HG03025 (cell line): ENCODE measurements at regions not wholly inside any gene's neighbourhood (a gene's known extent, or its start where the extent isn't known, plus 50 kb on each side); places are given as distances from the start of the nearest gene placed in this dataset.

Source experiments
- ATAC-seq: cut with Tn5 transposase; IDR thresholded peaks from one replicate; pipeline ENCODE4 v1.9.1; 2021; ENCODE audit warnings: mild to moderate bottlenecking, moderate library complexity; ENCODE audit not compliant: unreplicated experiment, low FRiP score

DNA sequence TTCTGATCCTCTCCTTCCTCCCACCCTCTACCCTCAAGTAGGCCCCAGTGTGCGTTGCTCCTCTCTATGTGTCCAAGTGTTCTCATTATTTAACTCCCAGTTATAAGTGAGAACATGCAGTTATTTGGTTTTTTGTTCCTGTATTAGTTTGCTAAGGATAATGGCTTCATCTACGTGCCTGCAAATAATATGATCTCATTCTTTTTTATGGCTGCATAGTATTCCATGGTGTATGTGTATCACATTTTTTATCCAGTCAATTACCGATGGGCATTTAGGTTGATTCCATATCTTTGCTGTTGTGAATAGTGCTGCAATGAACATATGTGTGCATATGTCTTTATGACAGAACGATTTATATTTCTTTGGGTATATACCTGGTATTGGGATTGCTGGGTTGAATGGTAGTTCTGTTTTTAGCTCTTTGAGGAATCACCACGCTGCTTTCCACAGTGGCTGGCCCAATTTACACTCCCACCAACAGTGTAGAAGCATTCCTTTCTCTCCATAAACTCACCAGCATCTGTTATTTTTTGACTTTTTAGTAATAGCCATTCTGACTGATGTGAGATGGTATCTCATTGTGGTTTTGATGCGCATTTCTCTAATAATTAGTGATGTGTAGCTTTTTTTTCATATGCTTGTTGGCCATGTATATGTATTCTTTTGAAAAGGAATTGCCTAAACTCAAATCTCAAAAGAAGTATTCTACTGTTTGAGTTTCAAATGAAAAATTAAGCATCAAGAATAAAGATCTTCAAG lies 116.9 kb downstream of the ETS2 start:
- no peak for ATAC-seq

DNA sequence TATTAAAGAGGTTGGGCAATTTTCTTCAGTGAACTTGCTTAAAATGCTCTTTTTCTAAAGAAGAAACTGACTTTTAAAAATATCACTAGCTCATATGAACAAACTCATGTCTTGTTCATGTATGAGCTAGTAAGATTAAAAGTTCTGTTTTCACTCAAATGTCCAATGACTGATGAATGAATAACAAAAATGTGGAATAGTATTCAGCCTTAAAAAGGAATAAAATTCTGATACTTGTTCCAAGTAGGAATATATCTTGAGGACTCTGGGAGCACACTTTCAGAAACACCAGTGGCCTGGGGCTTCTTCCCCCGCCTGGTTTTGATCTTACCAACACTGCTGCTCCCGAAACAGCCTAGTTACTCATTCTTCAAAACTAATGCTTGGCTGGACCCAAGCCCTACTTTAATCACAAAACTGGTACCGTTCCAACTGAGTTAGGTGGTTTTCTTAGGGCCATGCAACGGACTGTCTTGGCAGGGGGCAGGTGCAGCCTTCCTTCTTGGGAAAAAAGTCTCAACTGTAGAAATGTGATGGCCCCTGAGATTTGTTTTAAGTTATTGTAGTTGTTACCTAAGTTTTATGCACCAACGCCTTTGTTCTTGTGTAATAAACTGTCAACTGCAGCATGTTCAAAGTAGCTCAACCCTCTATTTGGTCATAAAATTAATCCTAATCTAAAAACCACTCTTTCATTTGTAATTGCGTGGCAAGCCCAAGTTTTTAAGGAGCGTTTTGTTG lies 116.0 kb downstream of the ETS2 start:
- no peak for ATAC-seq

DNA sequence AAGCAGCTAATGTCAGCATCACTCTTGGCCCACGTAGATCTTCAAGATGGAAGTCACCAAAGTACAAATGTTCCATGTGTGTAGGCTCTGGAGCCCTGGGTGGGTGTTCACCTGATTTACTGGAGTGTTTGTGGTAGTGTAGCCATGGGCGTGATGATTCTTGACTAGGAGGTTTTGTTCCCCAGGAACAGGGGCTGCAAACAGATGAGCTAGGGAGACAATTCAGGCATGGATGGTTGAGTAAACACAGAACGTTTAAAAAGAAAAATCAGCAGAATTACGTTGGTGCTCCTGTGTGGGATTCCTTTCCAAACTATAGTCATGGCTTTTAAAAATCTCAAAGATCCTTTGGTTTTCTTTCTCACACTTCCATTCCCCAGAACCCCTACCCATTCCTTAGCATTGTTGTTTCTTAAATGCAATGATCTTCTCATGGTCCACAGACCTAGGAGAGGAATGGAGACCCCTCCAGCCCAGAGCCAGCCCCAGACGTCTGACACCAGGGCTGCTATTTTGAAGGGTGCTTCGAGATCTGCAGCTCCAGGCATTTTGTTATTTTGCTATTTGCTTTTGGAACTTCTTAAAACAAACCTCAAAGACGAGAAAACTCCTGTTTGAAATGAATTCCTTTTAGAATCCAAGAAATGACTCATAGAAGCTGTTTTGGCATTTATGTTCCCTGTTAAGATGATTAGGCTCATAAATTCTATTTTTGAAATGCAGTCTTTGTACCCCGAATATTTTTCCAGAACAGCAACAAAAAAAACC lies 115.1 kb downstream of the ETS2 start:
- ATAC-seq, result no peak

DNA sequence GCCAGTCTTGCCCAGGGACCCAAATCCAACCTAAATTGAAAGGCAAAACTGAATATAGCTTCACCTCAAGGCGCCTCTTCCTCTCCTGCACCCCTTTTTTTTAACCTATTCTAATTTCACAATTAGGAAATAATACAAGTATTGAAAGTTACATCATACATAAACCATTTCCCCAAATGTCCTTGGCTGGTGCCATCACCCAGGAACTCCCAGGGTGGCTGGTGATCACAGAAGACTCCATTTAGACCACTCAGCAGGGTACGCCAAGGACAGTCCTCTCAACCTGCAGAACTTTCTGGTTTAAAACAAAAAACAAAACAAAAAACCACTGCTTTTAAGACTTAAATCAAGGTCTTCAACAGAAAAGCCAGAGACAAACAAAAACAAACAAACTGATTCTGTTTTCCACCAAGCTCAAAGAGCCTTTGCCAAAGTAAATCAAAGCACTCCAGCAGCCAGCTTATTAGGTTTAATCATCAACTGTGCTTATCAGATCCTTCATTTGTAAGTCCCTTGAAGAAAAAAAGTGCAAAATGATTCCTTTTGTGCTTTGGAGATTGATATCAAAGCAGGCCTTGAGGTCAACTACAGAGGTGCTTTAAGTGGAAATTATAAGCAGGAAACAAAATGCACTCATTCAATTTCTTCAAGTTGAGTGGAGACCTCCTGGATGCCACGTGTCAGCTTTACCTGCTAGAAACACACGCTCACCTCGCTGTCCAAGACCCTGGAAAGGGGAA lies 113.0 kb downstream of the ETS2 start:
- no peak for ATAC-seq

DNA sequence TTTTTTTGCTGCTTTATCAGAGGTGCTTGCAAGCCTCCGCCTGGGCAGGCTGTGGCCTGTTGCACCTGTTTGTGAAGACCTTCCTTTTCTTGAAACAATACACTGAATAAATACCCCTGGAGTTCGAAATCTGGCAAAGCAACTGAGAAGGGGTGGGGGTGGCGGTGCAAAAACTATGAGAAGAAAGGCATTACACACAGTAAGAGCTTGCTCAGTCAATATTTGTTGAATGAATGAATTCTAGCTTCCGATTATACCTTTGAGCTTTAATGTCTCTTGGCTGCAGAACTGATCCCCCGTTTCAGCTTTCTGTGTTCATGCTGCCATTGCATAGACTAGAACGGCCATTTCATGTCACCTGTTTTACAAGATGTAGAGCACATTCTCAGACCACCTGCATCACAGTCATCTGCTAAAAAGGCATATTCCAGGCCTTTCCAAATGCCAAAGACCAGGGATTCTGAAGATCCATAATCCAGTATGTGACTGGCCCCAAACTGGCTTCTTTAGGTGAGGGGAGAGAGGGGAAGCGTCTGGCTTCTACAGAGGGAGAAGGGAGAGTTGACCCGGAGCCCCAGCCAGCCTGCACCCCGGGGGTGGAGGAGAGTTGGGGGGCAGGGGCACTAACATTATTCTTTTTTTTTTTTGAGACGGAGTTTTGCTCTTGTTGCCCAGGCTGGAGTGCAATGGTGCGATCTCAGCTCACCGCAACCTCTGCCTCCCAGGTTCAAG lies 111.5 kb downstream of the ETS2 start:
- ATAC-seq, result no peak

DNA sequence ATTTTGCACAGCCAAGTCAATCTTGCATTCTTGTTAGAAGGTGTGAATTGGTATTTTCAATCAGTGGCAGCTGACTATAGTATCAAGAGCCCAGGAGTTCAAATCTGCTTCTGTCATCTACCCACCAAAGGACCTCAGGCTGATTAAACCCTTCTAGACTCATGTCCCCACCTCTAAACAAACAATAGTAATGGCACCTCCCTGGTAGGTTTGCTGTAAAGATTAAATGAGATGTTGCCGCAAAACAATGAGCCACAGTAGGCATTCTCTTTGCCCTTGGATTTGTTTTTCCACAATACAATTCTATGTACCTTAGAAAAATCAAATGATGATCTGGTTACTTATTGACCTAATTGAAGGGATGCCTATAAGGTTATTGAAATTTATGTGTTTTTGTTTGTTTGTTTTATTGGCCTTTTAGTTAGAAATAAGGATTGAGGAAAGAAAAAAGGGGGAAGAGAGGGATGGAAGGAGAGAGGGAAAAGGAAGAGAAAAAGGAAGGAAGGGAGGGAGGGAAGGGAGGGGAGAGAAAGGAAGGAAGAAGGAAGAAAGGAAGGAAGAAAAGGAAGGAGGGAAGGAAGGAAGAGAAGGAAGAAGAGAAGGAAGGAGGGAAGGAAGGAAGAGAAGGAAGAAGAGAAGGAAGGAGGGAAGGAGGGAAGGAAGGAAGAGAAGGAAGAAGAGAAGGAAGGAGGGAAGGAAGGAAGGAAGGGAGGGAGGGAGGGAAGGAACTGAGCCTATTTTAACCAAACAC lies 110.7 kb downstream of the ETS2 start:
- no peak for ATAC-seq

DNA sequence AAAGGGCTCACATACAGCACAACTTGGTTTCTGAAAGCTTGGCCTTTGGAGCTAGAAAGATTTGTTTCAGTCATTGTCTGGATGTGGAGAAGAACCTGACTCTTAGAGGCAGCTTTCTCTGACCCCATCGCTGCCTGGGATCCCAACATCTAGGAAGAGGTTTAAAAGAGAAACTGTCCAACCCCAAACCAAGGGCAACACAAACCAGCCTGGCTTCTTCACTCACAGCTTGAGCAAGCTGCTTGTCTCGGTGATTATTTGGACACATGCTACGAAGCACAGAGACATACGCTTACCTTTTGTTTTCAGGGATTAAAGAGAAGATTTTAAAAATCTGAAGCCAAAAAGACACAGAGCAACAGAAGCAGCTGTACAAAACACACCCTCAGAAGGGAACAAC lies 109.8 kb downstream of the ETS2 start:
- no peak for ATAC-seq

DNA sequence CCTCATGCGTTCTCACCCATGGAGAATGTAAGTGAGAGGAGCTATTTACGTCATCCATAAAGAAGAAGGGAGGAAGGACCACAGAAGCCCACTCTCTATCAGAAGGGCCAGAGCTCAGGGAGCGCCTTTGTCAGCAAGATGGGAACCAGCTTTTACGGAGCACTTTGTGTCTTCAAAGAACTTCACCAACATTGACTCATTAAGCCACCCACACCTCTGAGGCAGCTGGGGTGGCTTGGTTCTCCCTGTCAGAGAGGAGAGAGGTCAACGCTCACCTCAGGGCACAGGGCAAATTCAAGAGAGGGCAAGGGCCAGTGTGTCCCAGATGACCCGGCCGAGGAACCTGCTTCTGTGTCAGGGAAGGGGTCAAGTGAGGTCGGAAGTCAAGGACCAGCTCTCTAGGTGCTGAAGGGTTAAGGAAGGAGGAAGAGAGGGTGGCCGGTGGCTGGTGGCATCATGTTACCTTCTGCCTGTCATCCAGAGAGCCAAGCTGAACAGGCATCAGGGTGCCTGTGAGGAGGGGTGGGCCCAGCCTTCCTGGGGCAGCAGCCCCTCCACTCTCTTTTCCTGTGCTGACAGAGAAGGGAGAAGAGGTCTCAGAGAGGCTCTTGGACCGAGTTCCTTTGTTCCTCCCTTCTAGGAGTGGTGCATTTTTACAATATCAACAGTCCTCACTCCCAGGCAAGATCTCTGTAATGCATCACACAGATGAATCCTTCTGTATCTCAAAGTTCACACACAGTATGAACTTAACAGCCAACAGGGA lies 109.0 kb downstream of the ETS2 start:
- ATAC-seq, result no peak

DNA sequence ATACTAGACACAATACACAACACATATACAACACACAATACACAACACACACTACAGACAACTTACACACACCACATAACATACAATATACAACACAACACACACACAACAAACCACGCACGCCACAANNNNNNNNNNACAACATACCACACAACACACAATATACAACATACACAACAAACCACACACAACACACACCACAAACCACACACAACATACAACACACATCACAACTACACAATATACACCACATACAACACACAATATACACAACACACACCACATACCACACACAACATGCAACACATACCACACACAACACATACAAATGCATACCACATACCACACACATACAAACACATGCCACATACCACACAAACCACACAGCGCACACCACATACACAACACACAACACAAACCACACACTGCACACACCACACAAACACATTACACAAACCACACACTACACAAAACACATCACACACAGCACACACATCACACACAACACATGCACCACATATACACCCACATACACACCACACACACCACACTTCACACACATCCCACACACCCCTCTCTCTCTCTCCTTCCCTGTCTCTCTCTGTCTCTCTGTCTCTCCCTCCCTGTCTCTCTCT lies 108.3 kb downstream of the ETS2 start:
- no peak for ATAC-seq

DNA sequence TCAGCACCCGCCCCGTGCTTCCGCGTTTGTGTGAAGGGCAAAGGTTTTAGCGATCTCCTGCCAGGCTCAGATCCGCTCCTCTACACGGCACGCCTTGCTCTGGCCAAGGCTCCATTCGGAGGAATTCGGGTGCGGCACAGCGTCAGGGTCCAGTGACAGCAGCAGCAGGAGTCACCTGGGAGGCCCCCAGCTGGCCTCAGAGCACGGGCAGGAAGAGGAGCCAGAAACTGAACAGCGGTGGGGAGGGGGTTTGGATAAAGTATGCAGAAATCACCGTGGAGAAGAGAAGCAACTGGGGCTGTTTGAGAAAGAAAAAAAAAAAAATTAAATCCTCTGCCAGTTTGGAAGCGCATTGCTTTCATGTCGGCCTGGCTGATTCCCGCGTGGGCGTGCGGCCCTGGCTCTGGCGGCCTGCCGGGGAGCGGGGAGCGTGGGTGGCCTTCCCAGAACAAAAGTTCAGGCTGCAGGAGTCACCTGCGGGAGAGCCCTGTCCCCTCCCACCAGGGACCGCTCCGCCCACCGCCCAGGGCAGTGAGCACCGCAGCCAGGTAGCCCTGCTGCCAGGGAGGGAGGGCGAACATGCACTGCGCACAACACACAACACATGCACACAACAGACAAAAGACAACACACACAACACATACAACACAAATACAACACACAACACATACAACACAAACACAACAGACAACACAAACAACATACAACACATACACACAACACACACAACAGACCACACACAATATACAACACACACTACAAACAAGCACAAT lies 107.6 kb downstream of the ETS2 start:
- no peak for ATAC-seq

DNA sequence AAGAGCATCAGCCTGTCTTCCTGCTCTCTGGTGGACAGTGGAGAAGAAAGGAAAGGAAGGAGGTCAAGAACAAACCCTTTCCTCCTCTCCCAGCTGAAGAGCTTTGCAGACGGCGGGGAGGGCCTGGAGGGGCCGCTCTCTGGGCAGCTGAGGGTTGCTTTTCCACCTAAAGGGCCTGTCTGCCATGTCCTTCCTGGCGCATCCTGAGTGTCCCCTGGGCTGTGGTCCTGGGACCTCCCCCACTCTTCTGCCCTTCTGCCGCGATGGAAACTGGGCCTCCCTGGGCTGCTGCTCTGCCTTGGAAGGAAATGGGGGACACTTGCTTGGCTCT lies 107.0 kb downstream of the ETS2 start:
- no peak for ATAC-seq

DNA sequence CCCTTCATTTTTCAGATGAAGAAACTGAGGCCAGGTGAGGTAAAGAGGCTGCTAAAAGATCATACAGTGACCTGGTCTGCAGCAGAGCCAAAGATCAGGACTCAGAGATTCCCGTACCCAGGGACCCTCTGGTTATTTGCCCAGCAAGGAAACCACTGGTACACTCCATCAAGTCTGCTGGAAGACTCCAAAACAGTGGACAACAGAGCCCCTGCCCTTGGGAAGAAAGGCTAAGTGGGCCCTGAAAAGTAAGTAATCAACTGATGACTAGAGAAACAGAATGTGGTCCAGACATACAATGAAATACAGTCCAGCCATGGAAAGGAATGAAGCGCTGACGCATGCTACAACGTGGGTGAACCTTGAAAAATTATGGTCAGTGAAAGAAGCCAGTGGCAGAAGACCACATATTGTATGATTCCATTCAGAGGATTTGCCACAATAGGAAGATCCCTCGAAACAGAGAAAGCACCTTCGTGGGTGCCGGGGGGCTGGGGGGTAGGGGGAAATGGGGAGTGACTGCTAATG lies 106.4 kb downstream of the ETS2 start:
- ATAC-seq, result no peak

DNA sequence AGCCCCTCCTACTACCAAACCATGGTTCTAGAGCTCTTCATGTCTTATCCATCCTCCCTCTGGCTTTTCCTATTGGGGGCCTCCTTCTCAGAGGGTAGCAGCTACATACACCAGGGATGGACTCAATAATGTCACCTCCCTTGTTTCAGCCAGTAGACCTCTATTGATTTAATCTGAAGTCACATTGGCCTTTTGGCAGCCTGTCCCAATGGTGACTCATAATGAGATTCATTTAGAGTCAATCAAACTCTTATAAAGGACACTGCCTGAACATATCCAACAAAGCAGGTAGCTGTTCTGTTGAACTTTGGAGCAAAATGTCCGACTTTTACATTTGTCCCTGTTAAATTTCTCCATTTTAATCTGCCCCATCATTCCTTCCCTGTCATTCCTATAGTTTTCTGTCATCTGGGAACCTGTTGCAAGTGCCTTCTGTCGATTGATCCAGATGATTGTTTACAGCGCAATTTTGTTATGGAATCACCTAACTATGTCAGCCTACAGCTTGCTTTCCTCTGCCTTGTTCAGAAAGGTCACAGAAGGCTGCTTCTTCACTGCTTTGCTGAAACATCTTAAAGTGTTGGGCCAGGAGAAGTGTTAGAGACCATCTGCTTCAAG lies 105.9 kb downstream of the ETS2 start:
- no peak for ATAC-seq

DNA sequence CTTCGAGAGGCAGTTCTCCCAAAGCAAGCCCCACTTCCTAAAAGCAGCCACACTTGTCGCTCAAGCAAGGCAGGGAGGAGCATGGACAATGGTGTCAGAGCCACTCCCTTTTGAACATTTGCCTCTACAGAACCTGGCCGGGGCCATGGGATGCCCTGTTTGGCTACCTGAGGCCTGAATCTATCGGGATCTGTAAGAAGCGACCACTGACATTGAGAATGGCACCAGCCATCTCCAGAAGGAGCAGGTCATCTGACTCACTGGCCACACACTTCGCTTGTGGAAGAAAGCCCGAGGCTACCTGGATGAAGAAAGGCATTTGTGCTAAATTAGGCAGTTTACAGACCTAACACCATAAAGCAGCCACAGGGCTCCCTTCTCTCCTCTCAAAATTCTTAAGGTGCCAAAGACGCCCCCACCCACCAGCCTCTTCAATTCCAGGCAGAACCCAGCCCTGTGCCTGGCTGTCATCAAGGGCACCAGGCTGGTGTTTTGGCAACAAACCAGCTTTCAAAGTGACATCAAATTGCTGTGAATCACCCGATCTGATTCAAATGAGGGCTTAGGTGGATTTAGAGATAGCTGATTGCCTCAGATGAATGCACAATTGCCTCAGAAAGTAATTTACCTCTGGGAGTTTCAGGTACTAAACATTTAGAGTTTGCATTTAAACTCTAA lies 104.8 kb downstream of the ETS2 start:
- no peak for ATAC-seq

DNA sequence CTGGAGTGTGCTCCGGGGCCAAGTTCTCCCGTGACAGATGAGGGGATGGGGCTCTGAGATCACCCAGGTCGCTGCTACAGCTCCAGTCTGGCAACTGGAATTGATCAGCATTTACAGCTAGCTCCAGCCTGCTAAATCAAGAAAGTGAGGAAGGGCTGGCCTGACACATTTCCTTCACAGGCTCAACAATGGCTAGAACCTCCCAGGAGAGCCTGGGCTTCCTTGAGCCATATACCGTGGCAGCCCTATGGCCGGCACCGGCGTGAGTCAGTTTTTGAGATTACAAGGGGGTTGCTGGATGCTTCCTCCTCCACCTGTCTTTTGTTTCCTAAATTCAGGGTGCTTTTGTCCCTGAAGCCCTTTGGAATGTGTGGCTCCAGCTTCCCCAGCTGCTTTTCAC lies 104.2 kb downstream of the ETS2 start:
- ATAC-seq, result no peak

DNA sequence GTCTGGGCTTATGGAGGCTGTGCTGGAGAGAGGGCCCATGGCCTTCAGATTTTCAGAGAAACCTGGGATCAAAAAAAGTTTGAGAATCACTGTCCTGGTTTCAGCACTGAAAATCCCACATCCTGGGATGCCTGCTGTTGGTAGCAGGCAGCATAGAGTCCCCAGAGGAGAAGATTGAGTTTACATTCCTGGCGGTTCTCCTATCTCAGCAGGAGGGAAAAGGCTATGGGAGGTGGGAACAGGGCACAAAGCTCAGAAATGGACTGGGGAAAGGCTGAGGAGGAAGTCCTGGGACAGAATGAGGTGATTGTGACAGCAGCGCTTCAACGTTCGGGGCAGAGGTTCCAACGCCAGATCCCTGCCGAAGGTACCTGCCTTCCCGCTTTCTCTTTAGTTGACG lies 103.4 kb downstream of the ETS2 start:
- no peak for ATAC-seq
